SU-DHL-6 (cell line): ENCODE measurements at regions not wholly inside any gene's neighbourhood (a gene's known extent, or its start where the extent isn't known, plus 50 kb on each side); places are given as distances from the start of the nearest gene placed in this dataset.

ENCODE experiments used
- H2AFZ ChIP-seq: fragments of 200-600 bp; sonication (generic); 2 replicates; pipeline ENCODE4 v1.6.1; 2014; ENCODE audit warnings: low read depth, mild to moderate bottlenecking, moderate library complexity, mixed read lengths, antibody characterized with exemption, low read length; ENCODE audit not compliant: severe bottlenecking
- H3F3A ChIP-seq: fragments of 200-600 bp; shearing (Covaris generic); 2 replicates; pipeline ENCODE4 v1.6.0; 2016; ENCODE audit warnings: antibody characterized with exemption, mild to moderate bottlenecking; ENCODE audit not compliant: insufficient read depth
- H3K27ac ChIP-seq: fragments of 200-600 bp; sonication (generic); 2 replicates; pipeline ENCODE4 v1.5.1; 2016; ENCODE audit warnings: low read depth, mild to moderate bottlenecking, low read length, moderate library complexity, mixed read lengths
- H3K27me3 ChIP-seq: fragments of 200-600 bp; sonication (generic), shearing (Covaris generic); 2 replicates; pipeline ENCODE4 v1.6.0; 2014; ENCODE audit warnings: mild to moderate bottlenecking, low read length
- H3K36me3 ChIP-seq: fragments of 200-600 bp; sonication (generic); 2 replicates; pipeline ENCODE4 v1.6.1; 2014; ENCODE audit warnings: mild to moderate bottlenecking, low read length, mixed read lengths
- H3K4me2 ChIP-seq: fragments of 300-600, 200-600 bp; shearing (Covaris generic), sonication (generic); 2 replicates; pipeline ENCODE4 v1.6.0; 2014; ENCODE audit warnings: low read length, low read depth, mild to moderate bottlenecking; ENCODE audit not compliant: poor library complexity, severe bottlenecking
- H3K4me3 ChIP-seq: fragments of 200-600 bp; sonication (generic); 2 replicates; pipeline ENCODE4 v1.5.1; 2014; ENCODE audit warnings: antibody characterized with exemption, low read length, mild to moderate bottlenecking, mixed read lengths; ENCODE audit not compliant: insufficient read depth, poor library complexity, severe bottlenecking
- H3K79me2 ChIP-seq: fragments of 200-600 bp; sonication (generic); 2 replicates; pipeline ENCODE4 v1.6.1; 2014; ENCODE audit warnings: mild to moderate bottlenecking, low read length, moderate library complexity; ENCODE audit not compliant: insufficient read depth
- H3K9ac ChIP-seq: fragments of 200-600 bp; sonication (generic); 2 replicates; pipeline ENCODE4 v1.7.0; 2014; ENCODE audit warnings: mild to moderate bottlenecking, low read length
- H3K9me2 ChIP-seq: fragments of 200-600 bp; sonication (generic); replicated peaks from 2 replicates; pipeline ENCODE4 v1.6.1; 2014; ENCODE audit warnings: low read length; ENCODE audit not compliant: insufficient read depth
- H3K9me3 ChIP-seq: fragments of 200-600 bp; sonication (generic); 2 replicates; pipeline ENCODE4 v1.6.1; 2014; ENCODE audit warnings: low read length, mixed read lengths; ENCODE audit not compliant: insufficient read depth
- H4K20me1 ChIP-seq: fragments of 200-600 bp; sonication (generic); 2 replicates; pipeline ENCODE4 v1.6.1; 2014; ENCODE audit warnings: low read depth, mild to moderate bottlenecking, antibody characterized with exemption, low read length, moderate library complexity, mixed read lengths
- CTCF ChIP-seq: fragments of 200-600 bp; sonication (generic); IDR thresholded peaks from one replicate; pipeline ENCODE4 v1.5.1; 2017; ENCODE audit warnings: antibody characterized with exemption, mild to moderate bottlenecking, low read length, moderate library complexity; ENCODE audit not compliant: insufficient read depth, poor library complexity, severe bottlenecking
- EZH2phosphoT487 ChIP-seq: fragments of 200-600 bp; sonication (generic), shearing (Covaris generic); conservative IDR thresholded peaks from 2 replicates; pipeline ENCODE4 v1.6.1; 2018; ENCODE audit warnings: mild to moderate bottlenecking, antibody characterized with exemption, low read length, moderate library complexity, mixed read lengths

GRCh38 chr12:45611061-45611460 lies 118.4 kb upstream of the ARID2 start:
- Histone ChIP-seq H2AFZ (no peak overlapping the region), H4K20me1 (no peaks in the 10 kb centered on the region), H3K4me2 (no peak overlapping the region), H3K9ac (no peak overlapping the region), H3K9me3 (no peaks in the 10 kb centered on the region), H3F3A (no peaks in the 10 kb centered on the region), H3K9me2 (no peaks in the 10 kb centered on the region), H3K79me2 (no peaks in the 10 kb centered on the region), H3K4me3 (no peak overlapping the region), H3K27me3 (no peaks in the 10 kb centered on the region), H3K36me3 (no peaks in the 10 kb centered on the region), H3K27ac (no peak overlapping the region)
- TF ChIP-seq EZH2phosphoT487 (no peak), CTCF (no peak)

- Histone ChIP-seq H3K27me3 (no peaks in the 10 kb centered on the region), H3K9me2 (no peaks in the 10 kb centered on the region), H3F3A (no peaks in the 10 kb centered on the region), H2AFZ (no peak overlapping the region), H4K20me1 (no peaks in the 10 kb centered on the region), H3K79me2 (no peaks in the 10 kb centered on the region), H3K4me3 (no peak overlapping the region), H3K9ac (no peak overlapping the region), H3K36me3 (no peaks in the 10 kb centered on the region), H3K4me2 (no peak overlapping the region), H3K9me3 (no peaks in the 10 kb centered on the region), H3K27ac (no peak overlapping the region)
- no peak for TF ChIP-seq EZH2phosphoT487
- TF ChIP-seq CTCF = no peak
Measured at GRCh38 chr12:45611495-45611894, 118.0 kb upstream of the ARID2 start.

GRCh38 chr12:45612044-45612794 lies 117.3 kb upstream of the ARID2 start:
- no peaks in the 10 kb centered on the region for H3K79me2 ChIP-seq
- H3K27me3 ChIP-seq = no peaks in the 10 kb centered on the region
- no peak overlapping the region for H3K9ac ChIP-seq
- no peaks in the 10 kb centered on the region for H3K9me2 ChIP-seq
- H3K36me3 ChIP-seq = no peaks in the 10 kb centered on the region
- H4K20me1 ChIP-seq = no peaks in the 10 kb centered on the region
- H3K9me3 ChIP-seq = no peaks in the 10 kb centered on the region
- H3K27ac ChIP-seq = no peak overlapping the region
- TF ChIP-seq CTCF = no peak
- TF ChIP-seq EZH2phosphoT487 = no peak
- no peak overlapping the region for H2AFZ ChIP-seq
- no peak overlapping the region for H3K4me2 ChIP-seq
- no peak overlapping the region for H3K4me3 ChIP-seq
- H3F3A ChIP-seq = no peaks in the 10 kb centered on the region
